ENCODE measurements at regions not wholly inside any gene's neighbourhood (a gene's known extent, or its start where the extent isn't known, plus 50 kb on each side); places are given as distances from the start of the nearest gene placed in this dataset.
"Not testable (repeated sequence)": the region's sequence is repeated elsewhere in the genome, so short reads cannot be mapped to it uniquely, and the experiment has no call there.

- TF ChIP-seq CTCF (conservative IDR thresholded peaks at IDR 0.05; ENCODE audit: low read depth, low read length); EZH2 (IDR thresholded peaks at IDR 0.05; ENCODE audit: low read length, unreplicated experiment): not testable (repeated sequence)
Measured at GRCh38 chr7:65602495-65602894, 228.8 kb downstream of the ZNF92 start.
